ENCODE measurements at regions not wholly inside any gene's neighbourhood (a gene's known extent, or its start where the extent isn't known, plus 50 kb on each side); places are given as distances from the start of the nearest gene placed in this dataset.

DNA sequence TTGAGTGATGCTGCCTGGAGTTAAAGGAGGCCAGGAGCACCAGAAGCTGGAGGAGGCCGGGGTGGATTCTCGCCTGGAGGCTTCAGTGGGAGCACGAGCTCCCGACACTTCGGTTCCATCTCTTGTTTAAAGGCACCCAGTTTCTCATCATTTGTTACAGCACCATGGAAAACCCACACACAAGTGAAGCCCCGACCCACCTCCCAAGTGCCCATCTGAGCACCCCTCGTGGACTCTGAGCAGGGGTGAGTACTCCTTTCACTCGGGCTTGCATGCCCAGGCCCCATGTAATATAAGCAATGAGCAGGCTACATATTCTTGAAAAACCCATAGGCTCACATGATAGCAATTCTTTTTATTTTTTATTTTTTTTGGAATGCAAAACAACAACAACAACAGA, 196.9 kb upstream of the MAF start:
- Mint-ChIP-seq H3K4me1 (ENCODE audit: unreplicated experiment) (no peaks in the 10 kb centered on the region), H3K36me3 (ENCODE audit: low read depth, unreplicated experiment) (no peaks in the 10 kb centered on the region), H3K4me3 (ENCODE audit: unreplicated experiment) (no peak overlapping the region), H3K9me3 (ENCODE audit: unreplicated experiment) (no peaks in the 10 kb centered on the region), H3K27me3 (ENCODE audit: unreplicated experiment) (no peaks in the 10 kb centered on the region), H3K27ac (ENCODE audit: unreplicated experiment) (no peak overlapping the region)
- TF ChIP-seq, protein P1, sequence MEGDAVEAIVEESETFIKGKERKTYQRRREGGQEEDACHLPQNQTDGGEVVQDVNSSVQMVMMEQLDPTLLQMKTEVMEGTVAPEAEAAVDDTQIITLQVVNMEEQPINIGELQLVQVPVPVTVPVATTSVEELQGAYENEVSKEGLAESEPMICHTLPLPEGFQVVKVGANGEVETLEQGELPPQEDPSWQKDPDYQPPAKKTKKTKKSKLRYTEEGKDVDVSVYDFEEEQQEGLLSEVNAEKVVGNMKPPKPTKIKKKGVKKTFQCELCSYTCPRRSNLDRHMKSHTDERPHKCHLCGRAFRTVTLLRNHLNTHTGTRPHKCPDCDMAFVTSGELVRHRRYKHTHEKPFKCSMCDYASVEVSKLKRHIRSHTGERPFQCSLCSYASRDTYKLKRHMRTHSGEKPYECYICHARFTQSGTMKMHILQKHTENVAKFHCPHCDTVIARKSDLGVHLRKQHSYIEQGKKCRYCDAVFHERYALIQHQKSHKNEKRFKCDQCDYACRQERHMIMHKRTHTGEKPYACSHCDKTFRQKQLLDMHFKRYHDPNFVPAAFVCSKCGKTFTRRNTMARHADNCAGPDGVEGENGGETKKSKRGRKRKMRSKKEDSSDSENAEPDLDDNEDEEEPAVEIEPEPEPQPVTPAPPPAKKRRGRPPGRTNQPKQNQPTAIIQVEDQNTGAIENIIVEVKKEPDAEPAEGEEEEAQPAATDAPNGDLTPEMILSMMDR (IDR thresholded peaks at IDR 0.05; ENCODE audit: unreplicated experiment): no peak
- DNase-seq (ENCODE audit: low spot score): no peak

DNA sequence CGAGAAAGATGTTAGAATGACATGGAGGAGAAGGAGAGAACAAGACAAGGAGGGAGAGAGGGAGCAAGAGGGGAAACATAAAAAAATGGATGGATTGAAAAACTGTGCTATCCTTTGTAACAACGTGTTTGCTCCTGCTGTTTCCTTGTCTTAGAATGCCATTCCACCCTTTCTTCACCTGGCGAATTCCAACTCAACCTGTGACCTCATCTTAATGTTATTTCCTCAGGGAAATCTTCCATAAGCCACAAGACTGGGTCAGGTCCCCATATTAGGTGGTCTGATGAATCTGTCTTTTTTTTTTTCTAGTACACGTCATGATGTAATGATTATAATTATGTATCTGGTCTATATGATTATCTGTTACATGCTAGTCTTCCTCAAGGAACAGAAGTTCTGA, 195.0 kb upstream of the MAF start:
- DNase-seq (ENCODE audit: low spot score): no peak
- Mint-ChIP-seq H3K27me3 (ENCODE audit: unreplicated experiment) (no peaks in the 10 kb centered on the region), H3K4me1 (ENCODE audit: unreplicated experiment) (no peaks in the 10 kb centered on the region), H3K36me3 (ENCODE audit: low read depth, unreplicated experiment) (no peaks in the 10 kb centered on the region), H3K9me3 (ENCODE audit: unreplicated experiment) (no peaks in the 10 kb centered on the region), H3K4me3 (ENCODE audit: unreplicated experiment) (no peak overlapping the region), H3K27ac (ENCODE audit: unreplicated experiment) (no peak overlapping the region)
- TF ChIP-seq, protein P1 (IDR thresholded peaks at IDR 0.05; ENCODE audit: unreplicated experiment): no peak

DNA sequence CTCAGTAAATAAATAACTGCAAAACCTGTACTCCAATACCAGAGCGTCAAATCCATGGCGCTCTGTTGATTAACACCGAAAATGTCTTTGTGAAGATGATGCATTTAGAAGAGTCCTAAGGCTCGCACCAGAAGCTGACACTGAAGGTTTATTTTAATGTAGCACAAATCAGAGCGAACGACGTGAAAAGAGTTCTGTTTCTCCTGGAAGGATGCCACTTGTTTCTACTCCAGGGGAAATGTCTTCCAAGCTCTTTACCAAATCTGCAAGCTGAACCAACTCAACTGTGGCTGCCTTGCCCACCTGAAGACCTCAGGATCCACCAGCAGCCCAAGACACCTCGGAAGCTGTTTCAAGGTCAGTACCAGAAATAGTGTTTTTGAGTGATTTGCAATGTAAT, 194.4 kb upstream of the MAF start:
- Mint-ChIP-seq H3K4me1 (ENCODE audit: unreplicated experiment) (no peaks in the 10 kb centered on the region), H3K4me3 (ENCODE audit: unreplicated experiment) (no peak overlapping the region), H3K36me3 (ENCODE audit: low read depth, unreplicated experiment) (no peaks in the 10 kb centered on the region), H3K27me3 (ENCODE audit: unreplicated experiment) (no peaks in the 10 kb centered on the region), H3K27ac (ENCODE audit: unreplicated experiment) (no peak overlapping the region), H3K9me3 (ENCODE audit: unreplicated experiment) (no peaks in the 10 kb centered on the region)
- TF ChIP-seq, protein P1 (IDR thresholded peaks at IDR 0.05; ENCODE audit: unreplicated experiment): no peak
- no peak for DNase-seq (ENCODE audit: low spot score)

DNA sequence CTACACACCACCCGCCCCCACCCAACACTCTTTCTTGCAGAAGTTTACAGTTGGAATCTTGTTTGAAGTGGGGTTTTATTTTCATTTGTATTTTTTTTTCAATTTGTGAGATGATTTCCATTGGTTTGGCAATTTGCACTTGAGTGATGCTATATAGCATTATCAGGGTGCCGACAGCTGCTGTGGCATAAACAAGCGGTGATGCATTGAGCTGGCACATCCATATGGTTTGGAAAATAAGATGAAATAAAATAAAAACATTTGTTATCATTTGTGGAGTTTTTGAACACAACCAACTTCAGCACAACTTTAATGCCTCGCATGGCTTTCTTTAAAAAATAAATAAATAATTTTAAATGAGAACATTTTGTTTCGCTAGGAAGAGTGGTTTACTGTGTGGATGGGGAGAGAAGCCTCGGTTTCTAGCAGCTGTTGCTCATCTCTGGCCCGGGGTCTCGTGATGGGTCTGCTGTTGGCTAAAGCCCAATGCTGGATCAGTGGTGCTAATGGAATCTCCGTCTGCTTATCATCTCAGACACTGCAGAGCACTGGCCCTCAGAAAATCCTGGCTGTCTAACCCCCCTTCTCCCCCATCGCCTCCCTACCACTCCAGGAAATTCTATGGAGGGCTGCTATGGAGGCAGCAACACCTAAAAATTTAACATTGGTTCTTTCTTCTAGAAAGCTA, 192.3 kb upstream of the MAF start:
- DNase-seq (ENCODE audit: low spot score): no peak
- TF ChIP-seq, protein P1 (IDR thresholded peaks at IDR 0.05; ENCODE audit: unreplicated experiment): no peak
- Mint-ChIP-seq H3K36me3 (ENCODE audit: low read depth, unreplicated experiment) (no peaks in the 10 kb centered on the region), H3K27me3 (ENCODE audit: unreplicated experiment) (no peaks in the 10 kb centered on the region), H3K27ac (ENCODE audit: unreplicated experiment) (no peak overlapping the region), H3K4me3 (ENCODE audit: unreplicated experiment) (no peak overlapping the region), H3K4me1 (ENCODE audit: unreplicated experiment) (no peaks in the 10 kb centered on the region), H3K9me3 (ENCODE audit: unreplicated experiment) (no peaks in the 10 kb centered on the region)

DNA sequence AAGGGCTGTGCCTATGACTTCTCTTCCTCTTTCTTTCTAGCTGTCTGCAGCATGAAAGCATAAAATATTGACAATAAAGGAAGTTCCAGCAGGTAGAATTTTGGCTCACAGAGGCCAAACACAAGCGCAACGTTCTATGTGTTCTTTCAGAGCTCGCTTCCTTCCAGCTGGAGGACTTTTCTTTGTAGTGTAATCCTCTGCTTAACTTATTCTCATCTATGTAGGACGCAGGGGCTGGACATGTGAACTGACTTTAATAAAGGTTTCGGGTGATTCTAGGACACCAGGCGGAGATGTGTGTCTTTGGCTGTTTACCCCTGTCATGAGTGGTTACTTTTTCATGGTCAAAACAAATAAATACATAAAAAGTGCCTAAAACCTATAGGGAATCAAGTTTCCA, 191.5 kb upstream of the MAF start:
- no peaks in the 10 kb centered on the region for H3K27me3 Mint-ChIP-seq (ENCODE audit: unreplicated experiment)
- H3K27ac Mint-ChIP-seq (ENCODE audit: unreplicated experiment): no peak overlapping the region

More for the DNA sequence above, 191.5 kb upstream of the MAF start:
- H3K4me1 Mint-ChIP-seq (ENCODE audit: unreplicated experiment): no peaks in the 10 kb centered on the region
- H3K36me3 Mint-ChIP-seq (ENCODE audit: low read depth, unreplicated experiment): no peaks in the 10 kb centered on the region
- TF ChIP-seq, protein P1 (IDR thresholded peaks at IDR 0.05; ENCODE audit: unreplicated experiment): no peak
- H3K4me3 Mint-ChIP-seq (ENCODE audit: unreplicated experiment): no peak overlapping the region
- no peaks in the 10 kb centered on the region for H3K9me3 Mint-ChIP-seq (ENCODE audit: unreplicated experiment)
- DNase-seq (ENCODE audit: low spot score): no peak

All from endothelial cell (in vitro differentiated cells).